GM18508 (cell line): ENCODE measurements at regions not wholly inside any gene's neighbourhood (a gene's known extent, or its start where the extent isn't known, plus 50 kb on each side); places are given as distances from the start of the nearest gene placed in this dataset.
"Not testable (repeated sequence)": the region's sequence is repeated elsewhere in the genome, so short reads cannot be mapped to it uniquely, and the experiment has no call there.

Experiments
- ATAC-seq: cut with Tn5 transposase; IDR thresholded peaks from one replicate; pipeline ENCODE4 v1.9.1; 2021; ENCODE audit warnings: moderate number of reproducible peaks; ENCODE audit not compliant: insufficient read depth, unreplicated experiment

- ATAC-seq = no peak
Observed at GRCh38 chr10:23493711-23494110, 54.8 kb downstream of the OTUD1 start.

GRCh38 chr10:23496727-23497126 is 57.9 kb downstream of the OTUD1 start:
- no peak for ATAC-seq

GRCh38 chr10:23499372-23500132 is 60.7 kb downstream of the OTUD1 start:
- no peak for ATAC-seq

GRCh38 chr10:23505797-23506465 is 67.1 kb downstream of the OTUD1 start:
- ATAC-seq = no peak

- ATAC-seq = no peak
Observed at GRCh38 chr10:23512355-23513058, 73.6 kb downstream of the OTUD1 start.

- not testable (repeated sequence) for ATAC-seq
Observed at GRCh38 chr10:23513621-23514020, 74.7 kb downstream of the OTUD1 start.

GRCh38 chr10:23514321-23514720 is 75.4 kb downstream of the OTUD1 start:
- ATAC-seq = no peak

- no peak for ATAC-seq
Observed at GRCh38 chr10:23516530-23516929, 77.7 kb downstream of the OTUD1 start.

- no peak for ATAC-seq
Observed at GRCh38 chr10:23517155-23517554, 78.3 kb downstream of the OTUD1 start.

GRCh38 chr10:23521735-23522134 is 82.9 kb downstream of the OTUD1 start:
- no peak for ATAC-seq

GRCh38 chr10:23522345-23522744 is 83.5 kb downstream of the OTUD1 start:
- no peak for ATAC-seq

GRCh38 chr10:23523251-23523650 is 84.4 kb downstream of the OTUD1 start:
- no peak for ATAC-seq

- no peak for ATAC-seq
Observed at GRCh38 chr10:23525406-23525805, 86.5 kb downstream of the OTUD1 start.

GRCh38 chr10:23528419-23528818 is 89.5 kb downstream of the OTUD1 start:
- ATAC-seq = no peak

GRCh38 chr10:23529625-23530024 is 90.8 kb downstream of the OTUD1 start:
- no peak for ATAC-seq

- no peak for ATAC-seq
Observed at GRCh38 chr10:23530079-23530478, 91.2 kb downstream of the OTUD1 start.

GRCh38 chr10:23533212-23533611 is 94.3 kb downstream of the OTUD1 start:
- ATAC-seq = no peak

- ATAC-seq = no peak
Observed at GRCh38 chr10:23534326-23534725, 95.5 kb downstream of the OTUD1 start.

GRCh38 chr10:23534761-23535160 is 95.9 kb downstream of the OTUD1 start:
- ATAC-seq = no peak

- ATAC-seq = no peak
Observed at GRCh38 chr10:23535381-23535780, 96.5 kb downstream of the OTUD1 start.

- ATAC-seq = no peak
Observed at GRCh38 chr10:23538968-23539367, 100.1 kb downstream of the OTUD1 start.
